GM12891 (cell line): ENCODE measurements at regions not wholly inside any gene's neighbourhood (a gene's known extent, or its start where the extent isn't known, plus 50 kb on each side); places are given as distances from the start of the nearest gene placed in this dataset.

ENCODE experiments used
- POLR2A ChIP-seq: IDR thresholded peaks from 2 replicates; pipeline ENCODE4 v1.6.1; 2011; ENCODE audit warnings: low read depth, low read length, control low read depth
- POLR2AphosphoS5 ChIP-seq: IDR thresholded peaks from 2 replicates; pipeline ENCODE4 v1.6.1; 2011; ENCODE audit warnings: low read depth, low read length, control low read depth

- TF ChIP-seq POLR2A (no peak), POLR2AphosphoS5 (no peak)
Measured at GRCh38 chr10:43753397-43754061, 104.8 kb upstream of the ZNF32 start.
